ENCODE measurements at regions not wholly inside any gene's neighbourhood (a gene's known extent, or its start where the extent isn't known, plus 50 kb on each side); places are given as distances from the start of the nearest gene placed in this dataset.

DNA sequence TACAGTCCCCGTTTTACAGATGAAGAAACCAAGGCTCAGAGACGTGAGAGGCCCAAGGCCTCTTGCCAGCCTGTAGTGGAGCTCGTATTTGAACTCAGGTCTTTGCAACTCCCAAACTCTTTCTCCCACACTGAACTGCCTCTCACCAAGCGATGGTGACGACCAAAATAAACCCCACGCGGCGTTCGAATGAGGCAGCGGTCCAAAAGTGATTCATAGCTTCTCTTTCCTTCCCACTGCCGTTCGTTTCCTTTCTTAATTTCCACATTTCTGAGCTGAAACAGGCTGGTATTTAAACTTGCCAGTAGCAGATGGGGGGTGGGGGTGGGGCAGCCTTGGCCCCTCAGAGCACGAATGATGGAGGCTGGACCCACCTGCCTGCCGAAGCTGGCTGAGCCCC is 252.9 kb upstream of the KCNG1 start:
- ATAC-seq, result no peak
- no peak for TF ChIP-seq PPARA (CRISPR knock-in tag; IDR thresholded peaks at IDR 0.05; ENCODE audit: borderline replicate concordance)
- no peak for TF ChIP-seq CREB5 (CRISPR knock-in tag; IDR thresholded peaks at IDR 0.05; ENCODE audit: low read depth)
- no peak for TF ChIP-seq TOX (CRISPR knock-in tag; IDR thresholded peaks at IDR 0.05; ENCODE audit: borderline replicate concordance)
- no peak for TF ChIP-seq ZC3H10 (CRISPR knock-in tag; IDR thresholded peaks at IDR 0.05)
- no peak for TF ChIP-seq POU6F1 (CRISPR knock-in tag; IDR thresholded peaks at IDR 0.05; ENCODE audit: borderline replicate concordance, low read depth)
- TF ChIP-seq ZNF565 (CRISPR knock-in tag; conservative IDR thresholded peaks at IDR 0.05; ENCODE audit: low read depth), result no peak
- TF ChIP-seq CSDC2 (CRISPR knock-in tag; IDR thresholded peaks at IDR 0.05), result no peak
- no peak for TF ChIP-seq RARB (CRISPR knock-in tag; IDR thresholded peaks at IDR 0.05)
- no peak for TF ChIP-seq OSR1 (CRISPR knock-in tag; IDR thresholded peaks at IDR 0.05)
- no peak for TF ChIP-seq ZFP3 (CRISPR knock-in tag; IDR thresholded peaks at IDR 0.05)
- TF ChIP-seq, protein P1, sequence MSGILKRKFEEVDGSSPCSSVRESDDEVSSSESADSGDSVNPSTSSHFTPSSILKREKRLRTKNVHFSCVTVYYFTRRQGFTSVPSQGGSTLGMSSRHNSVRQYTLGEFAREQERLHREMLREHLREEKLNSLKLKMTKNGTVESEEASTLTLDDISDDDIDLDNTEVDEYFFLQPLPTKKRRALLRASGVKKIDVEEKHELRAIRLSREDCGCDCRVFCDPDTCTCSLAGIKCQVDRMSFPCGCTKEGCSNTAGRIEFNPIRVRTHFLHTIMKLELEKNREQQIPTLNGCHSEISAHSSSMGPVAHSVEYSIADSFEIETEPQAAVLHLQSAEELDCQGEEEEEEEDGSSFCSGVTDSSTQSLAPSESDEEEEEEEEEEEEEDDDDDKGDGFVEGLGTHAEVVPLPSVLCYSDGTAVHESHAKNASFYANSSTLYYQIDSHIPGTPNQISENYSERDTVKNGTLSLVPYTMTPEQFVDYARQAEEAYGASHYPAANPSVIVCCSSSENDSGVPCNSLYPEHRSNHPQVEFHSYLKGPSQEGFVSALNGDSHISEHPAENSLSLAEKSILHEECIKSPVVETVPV (CRISPR knock-in tag; IDR thresholded peaks at IDR 0.05), result no peak
- no peak for TF ChIP-seq ZNF8 (CRISPR knock-in tag; IDR thresholded peaks at IDR 0.05)
- TF ChIP-seq BACH2 (CRISPR knock-in tag; IDR thresholded peaks at IDR 0.05; ENCODE audit: borderline replicate concordance), result no peak
- no peak for TF ChIP-seq GLIS3 (CRISPR knock-in tag; IDR thresholded peaks at IDR 0.05)
- no peak for TF ChIP-seq ZFP30 (CRISPR knock-in tag; IDR thresholded peaks at IDR 0.05)
- no peak for TF ChIP-seq ZNF70 (CRISPR knock-in tag; IDR thresholded peaks at IDR 0.05)
- no peak for TF ChIP-seq PATZ1 (CRISPR knock-in tag; IDR thresholded peaks at IDR 0.05; ENCODE audit: borderline replicate concordance)
- no peak for TF ChIP-seq ARNTL (CRISPR knock-in tag; IDR thresholded peaks at IDR 0.05; ENCODE audit: borderline replicate concordance, low read depth)

DNA sequence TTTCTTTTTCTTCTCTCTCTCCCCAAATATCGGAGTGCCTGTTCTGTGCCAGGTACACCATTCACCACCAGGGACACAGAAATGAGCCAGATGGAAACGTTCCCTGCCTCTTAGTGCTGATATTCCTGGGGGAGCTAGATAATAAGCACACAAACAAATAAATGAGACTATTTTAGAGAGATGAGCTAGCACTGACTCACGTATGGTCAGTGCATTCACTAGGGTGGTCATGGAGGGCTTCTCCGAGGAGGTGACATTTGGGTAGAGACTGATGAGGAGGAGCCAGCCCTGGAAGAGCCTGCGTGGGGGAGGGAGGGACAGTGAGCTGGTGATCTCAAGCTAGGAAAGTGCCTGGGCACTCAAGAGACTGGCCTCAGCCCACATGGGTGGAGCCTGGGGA is 252.3 kb upstream of the KCNG1 start:
- no peak for TF ChIP-seq RARB (CRISPR knock-in tag; IDR thresholded peaks at IDR 0.05)
- ATAC-seq, result no peak

DNA sequence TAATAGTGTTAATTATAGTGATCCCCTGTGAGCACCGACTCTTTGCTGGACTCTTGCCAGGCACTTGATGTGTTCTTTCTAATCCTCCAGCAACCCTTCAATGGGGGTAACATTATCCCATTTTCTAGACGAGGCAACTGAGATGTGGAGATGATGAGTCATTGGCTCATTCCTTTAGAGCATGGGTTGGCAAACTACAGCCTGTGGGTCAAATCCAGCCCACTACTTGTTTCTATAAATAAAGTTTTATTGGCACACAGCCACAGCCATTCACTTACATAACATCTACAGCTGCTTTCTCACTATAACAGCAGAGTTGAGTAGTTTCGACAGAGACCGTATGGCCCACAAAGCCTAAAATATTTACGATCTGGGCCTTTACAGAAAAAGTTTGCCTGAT is 249.5 kb upstream of the KCNG1 start:
- TF ChIP-seq ESRRG (CRISPR knock-in tag; IDR thresholded peaks at IDR 0.05), result no peak
- TF ChIP-seq POU6F1 (CRISPR knock-in tag; IDR thresholded peaks at IDR 0.05; ENCODE audit: borderline replicate concordance, low read depth), result no peak
- TF ChIP-seq TOX (CRISPR knock-in tag; IDR thresholded peaks at IDR 0.05; ENCODE audit: borderline replicate concordance), result no peak
- no peak for TF ChIP-seq OSR1 (CRISPR knock-in tag; IDR thresholded peaks at IDR 0.05)
- TF ChIP-seq PATZ1 (CRISPR knock-in tag; IDR thresholded peaks at IDR 0.05; ENCODE audit: borderline replicate concordance), result no peak
- TF ChIP-seq ZC3H10 (CRISPR knock-in tag; IDR thresholded peaks at IDR 0.05), result no peak
- no peak for TF ChIP-seq ZFP30 (CRISPR knock-in tag; IDR thresholded peaks at IDR 0.05)
- TF ChIP-seq CSDC2 (CRISPR knock-in tag; IDR thresholded peaks at IDR 0.05), result no peak
- no peak for ATAC-seq

All from SK-N-SH treated with all-trans-retinoic acid at 6 μM for 48 hours (cell line).